ENCODE measurements at regions not wholly inside any gene's neighbourhood (a gene's known extent, or its start where the extent isn't known, plus 50 kb on each side); places are given as distances from the start of the nearest gene placed in this dataset.

GRCh38 chr5:36826694-36827093 is 49.9 kb upstream of the NIPBL start:
- Histone ChIP-seq H3K4me3 (ENCODE audit: low read depth, low read length) (no peak overlapping the region), H3K4me1 (ENCODE audit: control insufficient read depth, insufficient read depth, low read length) (no peaks in the 10 kb centered on the region), H3K36me3 (ENCODE audit: control insufficient read depth, insufficient read depth, low read length) (no peaks in the 10 kb centered on the region), H3K27ac (ENCODE audit: low read depth, low read length) (no peak overlapping the region), H3K9me3 (ENCODE audit: control insufficient read depth, insufficient read depth, low read length) (no peaks in the 10 kb centered on the region), H3K9ac (ENCODE audit: low read depth, low read length) (no peak overlapping the region), H3K27me3 (ENCODE audit: control insufficient read depth, insufficient read depth, low read length) (no peaks in the 10 kb centered on the region)
